Spleen (tissue), 11 donors: ENCODE measurements at regions not wholly inside any gene's neighbourhood (a gene's known extent, or its start where the extent isn't known, plus 50 kb on each side); places are given as distances from the start of the nearest gene placed in this dataset.

ENCODE experiments used
- DNase-seq: peaks from one replicate; pipeline ENCODE4 v3.0.0-alpha.2; 2020
- H3K27ac ChIP-seq, 8 donors: fragments of 200-600 bp; sonication (generic) in 7 of 8; 1 replicate in 4 of 8; 2 replicates in 4 of 8; pipeline versions ENCODE4 v1.5.0 to v1.8.0; 2016 to 2021; ENCODE audit warnings: inconsistent platforms in 4 of 8, mild to moderate bottlenecking in 4 of 8, moderate library complexity in 1 of 8
- H3K27me3 ChIP-seq, 7 donors: fragments of 200-600 bp; sonication (generic) in 6 of 7; replicated peaks in 1 of 7; 1 replicate in 4 of 7; 2 replicates in 3 of 7; pipeline versions ENCODE4 v1.5.0 to v1.8.0; 2016 to 2021; ENCODE audit warnings: inconsistent platforms in 3 of 7, mild to moderate bottlenecking in 1 of 7
- H3K36me3 ChIP-seq, 6 donors: fragments of 200-600 bp; sonication (generic) in 5 of 6; 1 replicate in 4 of 6; 2 replicates in 2 of 6; pipeline versions ENCODE4 v1.5.0 to v1.8.0; 2016 to 2021; ENCODE audit warnings: inconsistent platforms in 2 of 6
- H3K4me1 ChIP-seq, 6 donors: fragments of 200-600 bp; sonication (generic) in 5 of 6; 1 replicate in 3 of 6; 2 replicates in 3 of 6; pipeline versions ENCODE4 v1.5.0 to v1.8.0; 2016 to 2021; ENCODE audit warnings: inconsistent platforms in 3 of 6
- H3K4me3 ChIP-seq, 8 donors: fragments of 200-600 bp; sonication (generic) in 7 of 8; 1 replicate in 4 of 8; 2 replicates in 4 of 8; pipeline versions ENCODE4 v1.5.0 to v1.8.0; 2016 to 2021; ENCODE audit warnings: inconsistent platforms in 4 of 8, mild to moderate bottlenecking in 4 of 8, moderate library complexity in 2 of 8
- H3K9me3 ChIP-seq, 8 donors: fragments of 200-600 bp; sonication (generic) in 7 of 8; 1 replicate in 4 of 8; 2 replicates in 4 of 8; pipeline versions ENCODE4 v1.5.0 to v1.8.0; 2016 to 2021; ENCODE audit warnings: inconsistent platforms in 4 of 8
- CTCF ChIP-seq, 11 experiments: fragments of 200-600 bp in 7 of 11; fragments of 450-650 bp in 4 of 11; sonication (generic) in 4 of 11; IDR thresholded peaks in 8 of 11; conservative IDR thresholded peaks in 3 of 11; 1 replicate in 7 of 11; 2 replicates in 4 of 11; pipeline versions ENCODE4 v1.4.0 to v1.8.0; 2016 to 2021; ENCODE audit warnings: antibody characterized with exemption in 11 of 11, inconsistent platforms in 4 of 11, mild to moderate bottlenecking in 1 of 11
- POLR2A ChIP-seq, 3 donors: fragments of 450-650 bp; IDR thresholded peaks; one replicate each; pipeline ENCODE4 v1.5.1; 2017; ENCODE audit warnings: antibody characterized with exemption in 3 of 3, mild to moderate bottlenecking in 1 of 3
- POLR2AphosphoS5 ChIP-seq, 3 donors: sonication (generic); formaldehyde crosslinking; IDR thresholded peaks; one replicate each; pipeline ENCODE4 v1.5.1; 2017; ENCODE audit warnings: antibody characterized with exemption in 3 of 3
- WGBS, 5 donors: extraction: QIAGEN DNeasy Blood & Tissue Kit in 3 of 5; methylation state at CpG; one replicate each; pipeline versions ENCODE4 v1.1.5 to v1.1.7; 2013 to 2018; 5-methylcytosine and 5-hydroxymethylcytosine counted together
- intact Hi-C: fragments of 100-400 bp; cut with DNase I; formaldehyde crosslinking; loops from one replicate; pipeline ENCODE4 v1.15.0; 2023; ENCODE audit warnings: low total_unique reads
- donor health status: healthy with polysubstance abuse.
- donor health status: DM: no; HTN: no; CAD: no; lungs with moderate emphysema.
- donor health status: DM: no; HTN: no; CAD: no.
- donor health status: Bipolar disorder and iron deficiency.
- donor health status: healthy.
- donor health status: DM: no; HTN: no; CAD: no.
- donor health status: DM: yes; HTN: yes; CAD: no.

GRCh38 chr2:56985609-56986008, 801.8 kb downstream of the CCDC85A start:
- Histone ChIP-seq H3K27me3 (no peaks in the 10 kb centered on the region), H3K27ac (no peak overlapping the region), H3K4me1 (no peaks in the 10 kb centered on the region), H3K9me3 (peaks cover 0 to 41% (median 19%) of the 10 kb centered on the region in 8 donors), H3K4me3 (no peak overlapping the region), H3K36me3 (no peaks in the 10 kb centered on the region)
- intact Hi-C loops: no loop called here
- no peak for DNase-seq
- TF ChIP-seq CTCF (IDR thresholded peaks at IDR 0.05 in 8 of 11, conservative IDR thresholded peaks at IDR 0.05 in 3 of 11) (no peak), POLR2A (IDR thresholded peaks at IDR 0.05) (no peak), POLR2AphosphoS5 (IDR thresholded peaks at IDR 0.05) (no peak)

- Histone ChIP-seq H3K27ac (no peak overlapping the region), H3K36me3 (no peaks in the 10 kb centered on the region), H3K4me3 (no peak overlapping the region), H3K27me3 (no peaks in the 10 kb centered on the region), H3K9me3 (peaks cover 0 to 52% (median 37%) of the 10 kb centered on the region in 8 donors), H3K4me1 (no peaks in the 10 kb centered on the region)
- intact Hi-C loops: no loop called here
- TF ChIP-seq POLR2AphosphoS5 (IDR thresholded peaks at IDR 0.05): no peak
- TF ChIP-seq CTCF (IDR thresholded peaks at IDR 0.05 in 8 of 11, conservative IDR thresholded peaks at IDR 0.05 in 3 of 11): no peak
- no peak for TF ChIP-seq POLR2A (IDR thresholded peaks at IDR 0.05)
- 71 to 80% (median 77%) methylated on average over 6 of the region's 6 CpGs for WGBS, 5 donors
- DNase-seq: no peak
Measured at GRCh38 chr2:57022496-57022895, 838.7 kb downstream of the CCDC85A start.

GRCh38 chr2:57044931-57045635, 861.3 kb downstream of the CCDC85A start:
- H3K27ac ChIP-seq: no peak overlapping the region
- peaks cover 0 to 4% (median 0%) of the 10 kb centered on the region in 8 donors for H3K9me3 ChIP-seq
- H3K36me3 ChIP-seq: no peaks in the 10 kb centered on the region
- 88 to 97% (median 92%) methylated on average over 4 of the region's 4 CpGs for WGBS, 5 donors
- no peak overlapping the region for H3K4me3 ChIP-seq
- intact Hi-C loops: no loop called here
- no peaks in the 10 kb centered on the region for H3K4me1 ChIP-seq
- H3K27me3 ChIP-seq: no peaks in the 10 kb centered on the region
- DNase-seq: no peak
- TF ChIP-seq POLR2A (IDR thresholded peaks at IDR 0.05) (no peak), POLR2AphosphoS5 (IDR thresholded peaks at IDR 0.05) (no peak), CTCF (IDR thresholded peaks at IDR 0.05 in 8 of 11, conservative IDR thresholded peaks at IDR 0.05 in 3 of 11) (no peak)

- Histone ChIP-seq H3K36me3 (no peaks in the 10 kb centered on the region), H3K9me3 (peaks cover 0 to 4% (median 0%) of the 10 kb centered on the region in 8 donors), H3K4me3 (no peak overlapping the region), H3K27me3 (no peaks in the 10 kb centered on the region), H3K27ac (no peak overlapping the region), H3K4me1 (no peaks in the 10 kb centered on the region)
- intact Hi-C loops: no loop called here
- peak; percentile 38 for DNase-seq
- no peak for TF ChIP-seq POLR2AphosphoS5 (IDR thresholded peaks at IDR 0.05)
- no peak for TF ChIP-seq CTCF (IDR thresholded peaks at IDR 0.05 in 8 of 11, conservative IDR thresholded peaks at IDR 0.05 in 3 of 11)
- TF ChIP-seq POLR2A (IDR thresholded peaks at IDR 0.05): no peak
- WGBS, 5 donors: 76 to 88% (median 78%) methylated on average over 3 of the region's 3 CpGs
Measured at GRCh38 chr2:57049273-57049672, 865.5 kb downstream of the CCDC85A start.
